GM23338 (cell line): ENCODE measurements at regions not wholly inside any gene's neighbourhood (a gene's known extent, or its start where the extent isn't known, plus 50 kb on each side); places are given as distances from the start of the nearest gene placed in this dataset.

Experiments used
- CREB1 ChIP-seq: fragments of 250-450 bp; sonication (Bioruptor Pico); IDR thresholded peaks from 2 replicates; pipeline ENCODE4 v1.5.0; 2020; ENCODE audit warnings: low read depth, mild to moderate bottlenecking, moderate library complexity
- EZH2 ChIP-seq: fragments of 200-600 bp; sonication (generic); IDR thresholded peaks from one replicate; pipeline ENCODE4 v1.8.0; 2017; ENCODE audit warnings: antibody characterized with exemption, mild to moderate bottlenecking, low read depth; ENCODE audit not compliant: unreplicated experiment
- EZH2phosphoT487 ChIP-seq: fragments of 200-600 bp; sonication (generic); IDR thresholded peaks from one replicate; pipeline ENCODE4 v1.8.1; 2018; ENCODE audit warnings: antibody characterized with exemption; ENCODE audit not compliant: unreplicated experiment
- POLR2AphosphoS5 ChIP-seq: IDR thresholded peaks from 2 replicates; pipeline ENCODE4 v1.6.1; 2016; ENCODE audit warnings: antibody characterized with exemption, low read depth
- ZNF114 ChIP-seq: fragments of 250-450 bp; sonication (Bioruptor Pico); IDR thresholded peaks from 2 replicates; pipeline ENCODE4 v1.5.0; 2020; ENCODE audit warnings: mild to moderate bottlenecking, moderate library complexity
- ZNF331 ChIP-seq: fragments of 250-450 bp; sonication (Bioruptor Pico); IDR thresholded peaks from 2 replicates; pipeline ENCODE4 v1.5.0; 2020; ENCODE audit warnings: low read depth, mild to moderate bottlenecking, moderate library complexity
- TF ChIP-seq, protein P1 (sequence below), 2 experiments: fragments of 200-600 bp in 1 of 2; sonication (generic) in 1 of 2; conservative IDR thresholded peaks; 2 replicates each; pipeline versions ENCODE4 v1.5.1 to v1.6.1; 2016 to 2017; ENCODE audit warnings: antibody characterized with exemption in 2 of 2, low read depth in 2 of 2, mild to moderate bottlenecking in 2 of 2, moderate library complexity in 1 of 2
- TF ChIP-seq, protein P2 (sequence below): IDR thresholded peaks from one replicate; pipeline ENCODE4 v1.6.1; 2018; ENCODE audit warnings: antibody characterized with exemption; ENCODE audit not compliant: unreplicated experiment
- TF ChIP-seq, protein P3 (sequence below): fragments of 250-450 bp; sonication (Bioruptor Pico); IDR thresholded peaks from 2 replicates; pipeline ENCODE4 v1.5.0; 2020; ENCODE audit warnings: mild to moderate bottlenecking, moderate library complexity

DNA sequence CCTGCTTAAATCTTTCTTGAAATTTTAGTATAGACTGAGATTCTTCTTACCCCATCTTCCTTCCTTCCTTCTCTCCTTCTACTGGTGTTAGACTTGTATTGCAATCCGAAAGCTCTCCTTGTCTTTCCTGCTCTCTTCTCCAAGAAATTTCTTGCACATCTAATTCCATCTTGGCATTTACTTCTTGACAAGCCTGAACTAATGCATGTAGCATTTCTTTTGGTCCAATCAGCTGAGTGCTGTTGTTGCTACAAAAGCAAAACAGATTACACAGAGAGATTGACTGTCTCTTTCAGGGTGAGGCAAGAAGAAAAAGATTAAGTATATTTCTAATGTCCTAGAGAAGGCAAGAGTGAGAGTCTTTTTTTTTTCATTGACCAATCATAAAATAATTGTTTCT lies 51.6 kb upstream of the MAP1B start:
- TF ChIP-seq, protein P1, sequence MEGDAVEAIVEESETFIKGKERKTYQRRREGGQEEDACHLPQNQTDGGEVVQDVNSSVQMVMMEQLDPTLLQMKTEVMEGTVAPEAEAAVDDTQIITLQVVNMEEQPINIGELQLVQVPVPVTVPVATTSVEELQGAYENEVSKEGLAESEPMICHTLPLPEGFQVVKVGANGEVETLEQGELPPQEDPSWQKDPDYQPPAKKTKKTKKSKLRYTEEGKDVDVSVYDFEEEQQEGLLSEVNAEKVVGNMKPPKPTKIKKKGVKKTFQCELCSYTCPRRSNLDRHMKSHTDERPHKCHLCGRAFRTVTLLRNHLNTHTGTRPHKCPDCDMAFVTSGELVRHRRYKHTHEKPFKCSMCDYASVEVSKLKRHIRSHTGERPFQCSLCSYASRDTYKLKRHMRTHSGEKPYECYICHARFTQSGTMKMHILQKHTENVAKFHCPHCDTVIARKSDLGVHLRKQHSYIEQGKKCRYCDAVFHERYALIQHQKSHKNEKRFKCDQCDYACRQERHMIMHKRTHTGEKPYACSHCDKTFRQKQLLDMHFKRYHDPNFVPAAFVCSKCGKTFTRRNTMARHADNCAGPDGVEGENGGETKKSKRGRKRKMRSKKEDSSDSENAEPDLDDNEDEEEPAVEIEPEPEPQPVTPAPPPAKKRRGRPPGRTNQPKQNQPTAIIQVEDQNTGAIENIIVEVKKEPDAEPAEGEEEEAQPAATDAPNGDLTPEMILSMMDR (conservative IDR thresholded peaks at IDR 0.05; ENCODE audit: low read depth in 2 of 2): no peak
- TF ChIP-seq EZH2phosphoT487 (no peak), EZH2 (no peak), POLR2AphosphoS5 (no peak), CREB1 (CRISPR knock-in tag) (no peak), ZNF114 (CRISPR knock-in tag) (no peak), ZNF331 (CRISPR knock-in tag) (no peak)
- TF ChIP-seq, protein P2, sequence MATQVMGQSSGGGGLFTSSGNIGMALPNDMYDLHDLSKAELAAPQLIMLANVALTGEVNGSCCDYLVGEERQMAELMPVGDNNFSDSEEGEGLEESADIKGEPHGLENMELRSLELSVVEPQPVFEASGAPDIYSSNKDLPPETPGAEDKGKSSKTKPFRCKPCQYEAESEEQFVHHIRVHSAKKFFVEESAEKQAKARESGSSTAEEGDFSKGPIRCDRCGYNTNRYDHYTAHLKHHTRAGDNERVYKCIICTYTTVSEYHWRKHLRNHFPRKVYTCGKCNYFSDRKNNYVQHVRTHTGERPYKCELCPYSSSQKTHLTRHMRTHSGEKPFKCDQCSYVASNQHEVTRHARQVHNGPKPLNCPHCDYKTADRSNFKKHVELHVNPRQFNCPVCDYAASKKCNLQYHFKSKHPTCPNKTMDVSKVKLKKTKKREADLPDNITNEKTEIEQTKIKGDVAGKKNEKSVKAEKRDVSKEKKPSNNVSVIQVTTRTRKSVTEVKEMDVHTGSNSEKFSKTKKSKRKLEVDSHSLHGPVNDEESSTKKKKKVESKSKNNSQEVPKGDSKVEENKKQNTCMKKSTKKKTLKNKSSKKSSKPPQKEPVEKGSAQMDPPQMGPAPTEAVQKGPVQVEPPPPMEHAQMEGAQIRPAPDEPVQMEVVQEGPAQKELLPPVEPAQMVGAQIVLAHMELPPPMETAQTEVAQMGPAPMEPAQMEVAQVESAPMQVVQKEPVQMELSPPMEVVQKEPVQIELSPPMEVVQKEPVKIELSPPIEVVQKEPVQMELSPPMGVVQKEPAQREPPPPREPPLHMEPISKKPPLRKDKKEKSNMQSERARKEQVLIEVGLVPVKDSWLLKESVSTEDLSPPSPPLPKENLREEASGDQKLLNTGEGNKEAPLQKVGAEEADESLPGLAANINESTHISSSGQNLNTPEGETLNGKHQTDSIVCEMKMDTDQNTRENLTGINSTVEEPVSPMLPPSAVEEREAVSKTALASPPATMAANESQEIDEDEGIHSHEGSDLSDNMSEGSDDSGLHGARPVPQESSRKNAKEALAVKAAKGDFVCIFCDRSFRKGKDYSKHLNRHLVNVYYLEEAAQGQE: no peak
- TF ChIP-seq, protein P3, sequence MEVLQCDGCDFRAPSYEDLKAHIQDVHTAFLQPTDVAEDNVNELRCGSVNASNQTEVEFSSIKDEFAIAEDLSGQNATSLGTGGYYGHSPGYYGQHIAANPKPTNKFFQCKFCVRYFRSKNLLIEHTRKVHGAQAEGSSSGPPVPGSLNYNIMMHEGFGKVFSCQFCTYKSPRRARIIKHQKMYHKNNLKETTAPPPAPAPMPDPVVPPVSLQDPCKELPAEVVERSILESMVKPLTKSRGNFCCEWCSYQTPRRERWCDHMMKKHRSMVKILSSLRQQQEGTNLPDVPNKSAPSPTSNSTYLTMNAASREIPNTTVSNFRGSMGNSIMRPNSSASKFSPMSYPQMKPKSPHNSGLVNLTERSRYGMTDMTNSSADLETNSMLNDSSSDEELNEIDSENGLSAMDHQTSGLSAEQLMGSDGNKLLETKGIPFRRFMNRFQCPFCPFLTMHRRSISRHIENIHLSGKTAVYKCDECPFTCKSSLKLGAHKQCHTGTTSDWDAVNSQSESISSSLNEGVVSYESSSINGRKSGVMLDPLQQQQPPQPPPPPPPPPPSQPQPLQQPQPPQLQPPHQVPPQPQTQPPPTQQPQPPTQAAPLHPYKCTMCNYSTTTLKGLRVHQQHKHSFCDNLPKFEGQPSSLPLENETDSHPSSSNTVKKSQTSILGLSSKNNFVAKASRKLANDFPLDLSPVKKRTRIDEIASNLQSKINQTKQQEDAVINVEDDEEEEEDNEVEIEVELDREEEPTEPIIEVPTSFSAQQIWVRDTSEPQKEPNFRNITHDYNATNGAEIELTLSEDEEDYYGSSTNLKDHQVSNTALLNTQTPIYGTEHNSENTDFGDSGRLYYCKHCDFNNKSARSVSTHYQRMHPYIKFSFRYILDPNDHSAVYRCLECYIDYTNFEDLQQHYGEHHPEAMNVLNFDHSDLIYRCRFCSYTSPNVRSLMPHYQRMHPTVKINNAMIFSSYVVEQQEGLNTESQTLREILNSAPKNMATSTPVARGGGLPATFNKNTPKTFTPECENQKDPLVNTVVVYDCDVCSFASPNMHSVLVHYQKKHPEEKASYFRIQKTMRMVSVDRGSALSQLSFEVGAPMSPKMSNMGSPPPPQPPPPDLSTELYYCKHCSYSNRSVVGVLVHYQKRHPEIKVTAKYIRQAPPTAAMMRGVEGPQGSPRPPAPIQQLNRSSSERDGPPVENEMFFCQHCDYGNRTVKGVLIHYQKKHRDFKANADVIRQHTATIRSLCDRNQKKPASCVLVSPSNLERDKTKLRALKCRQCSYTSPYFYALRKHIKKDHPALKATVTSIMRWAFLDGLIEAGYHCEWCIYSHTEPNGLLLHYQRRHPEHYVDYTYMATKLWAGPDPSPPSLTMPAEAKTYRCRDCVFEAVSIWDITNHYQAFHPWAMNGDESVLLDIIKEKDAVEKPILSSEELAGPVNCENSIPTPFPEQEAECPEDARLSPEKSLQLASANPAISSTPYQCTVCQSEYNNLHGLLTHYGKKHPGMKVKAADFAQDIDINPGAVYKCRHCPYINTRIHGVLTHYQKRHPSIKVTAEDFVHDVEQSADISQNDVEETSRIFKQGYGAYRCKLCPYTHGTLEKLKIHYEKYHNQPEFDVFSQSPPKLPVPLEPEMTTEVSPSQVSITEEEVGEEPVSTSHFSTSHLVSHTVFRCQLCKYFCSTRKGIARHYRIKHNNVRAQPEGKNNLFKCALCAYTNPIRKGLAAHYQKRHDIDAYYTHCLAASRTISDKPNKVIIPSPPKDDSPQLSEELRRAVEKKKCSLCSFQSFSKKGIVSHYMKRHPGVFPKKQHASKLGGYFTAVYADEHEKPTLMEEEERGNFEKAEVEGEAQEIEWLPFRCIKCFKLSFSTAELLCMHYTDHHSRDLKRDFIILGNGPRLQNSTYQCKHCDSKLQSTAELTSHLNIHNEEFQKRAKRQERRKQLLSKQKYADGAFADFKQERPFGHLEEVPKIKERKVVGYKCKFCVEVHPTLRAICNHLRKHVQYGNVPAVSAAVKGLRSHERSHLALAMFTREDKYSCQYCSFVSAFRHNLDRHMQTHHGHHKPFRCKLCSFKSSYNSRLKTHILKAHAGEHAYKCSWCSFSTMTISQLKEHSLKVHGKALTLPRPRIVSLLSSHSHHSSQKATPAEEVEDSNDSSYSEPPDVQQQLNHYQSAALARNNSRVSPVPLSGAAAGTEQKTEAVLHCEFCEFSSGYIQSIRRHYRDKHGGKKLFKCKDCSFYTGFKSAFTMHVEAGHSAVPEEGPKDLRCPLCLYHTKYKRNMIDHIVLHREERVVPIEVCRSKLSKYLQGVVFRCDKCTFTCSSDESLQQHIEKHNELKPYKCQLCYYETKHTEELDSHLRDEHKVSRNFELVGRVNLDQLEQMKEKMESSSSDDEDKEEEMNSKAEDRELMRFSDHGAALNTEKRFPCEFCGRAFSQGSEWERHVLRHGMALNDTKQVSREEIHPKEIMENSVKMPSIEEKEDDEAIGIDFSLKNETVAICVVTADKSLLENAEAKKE: no peak
